ENCODE measurements at regions not wholly inside any gene's neighbourhood (a gene's known extent, or its start where the extent isn't known, plus 50 kb on each side); places are given as distances from the start of the nearest gene placed in this dataset.

DNA sequence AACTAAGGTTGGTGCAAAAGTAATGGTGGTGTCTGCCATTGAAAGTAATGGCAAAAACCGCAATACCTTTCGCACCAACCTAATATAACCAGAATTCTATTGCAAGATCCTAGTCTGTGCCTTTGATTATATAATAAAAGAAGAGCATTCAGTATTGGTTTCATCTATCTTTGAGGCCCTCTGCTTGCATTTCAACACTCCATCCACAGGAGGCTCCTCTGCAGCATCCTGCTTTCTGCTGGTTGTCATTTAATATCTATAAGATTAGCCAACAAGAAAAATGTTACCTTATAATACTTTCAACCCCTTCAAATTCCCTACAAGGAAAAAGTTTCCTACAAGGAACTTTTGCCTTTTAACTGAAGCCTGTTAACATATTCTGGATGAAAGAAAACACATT lies 139.2 kb downstream of the CDCA7 start:
- TF ChIP-seq CTCF (IDR thresholded peaks at IDR 0.05) = no peak
- no peak for TF ChIP-seq POLR2AphosphoS5 (IDR thresholded peaks at IDR 0.05)
- TF ChIP-seq POLR2A (IDR thresholded peaks at IDR 0.05) = no peak
